ENCODE measurements at regions not wholly inside any gene's neighbourhood (a gene's known extent, or its start where the extent isn't known, plus 50 kb on each side); places are given as distances from the start of the nearest gene placed in this dataset.

DNA sequence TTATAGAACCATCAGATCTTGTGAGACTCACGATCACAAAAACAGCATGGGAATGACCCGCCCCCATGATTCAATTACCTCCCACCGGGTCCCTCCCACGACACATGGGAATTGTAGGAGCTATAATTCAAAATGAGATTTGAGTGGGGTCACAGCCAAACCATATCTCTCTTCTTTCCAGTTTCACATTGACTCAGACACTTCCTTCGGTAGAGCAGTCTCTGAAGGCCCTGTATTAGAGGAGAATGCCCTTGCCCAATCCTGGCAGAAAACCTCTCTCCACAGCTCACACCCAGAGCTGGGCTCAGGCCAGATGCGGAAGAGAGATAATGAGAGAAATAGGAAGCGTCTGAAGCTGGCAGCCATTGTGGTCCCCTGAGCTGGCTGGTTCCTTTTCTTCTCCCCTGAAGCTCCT, 72.4 kb upstream of the CLDN10 start:
- TF ChIP-seq, protein P1, sequence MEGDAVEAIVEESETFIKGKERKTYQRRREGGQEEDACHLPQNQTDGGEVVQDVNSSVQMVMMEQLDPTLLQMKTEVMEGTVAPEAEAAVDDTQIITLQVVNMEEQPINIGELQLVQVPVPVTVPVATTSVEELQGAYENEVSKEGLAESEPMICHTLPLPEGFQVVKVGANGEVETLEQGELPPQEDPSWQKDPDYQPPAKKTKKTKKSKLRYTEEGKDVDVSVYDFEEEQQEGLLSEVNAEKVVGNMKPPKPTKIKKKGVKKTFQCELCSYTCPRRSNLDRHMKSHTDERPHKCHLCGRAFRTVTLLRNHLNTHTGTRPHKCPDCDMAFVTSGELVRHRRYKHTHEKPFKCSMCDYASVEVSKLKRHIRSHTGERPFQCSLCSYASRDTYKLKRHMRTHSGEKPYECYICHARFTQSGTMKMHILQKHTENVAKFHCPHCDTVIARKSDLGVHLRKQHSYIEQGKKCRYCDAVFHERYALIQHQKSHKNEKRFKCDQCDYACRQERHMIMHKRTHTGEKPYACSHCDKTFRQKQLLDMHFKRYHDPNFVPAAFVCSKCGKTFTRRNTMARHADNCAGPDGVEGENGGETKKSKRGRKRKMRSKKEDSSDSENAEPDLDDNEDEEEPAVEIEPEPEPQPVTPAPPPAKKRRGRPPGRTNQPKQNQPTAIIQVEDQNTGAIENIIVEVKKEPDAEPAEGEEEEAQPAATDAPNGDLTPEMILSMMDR (IDR thresholded peaks at IDR 0.05; ENCODE audit: control insufficient read depth, insufficient read depth, low read depth, low read length, missing control alignments) = no peak
- no peak overlapping the region for H3K4me3 ChIP-seq (ENCODE audit: control insufficient read depth, low read depth, low read length)
- no peak for DNase-seq (ENCODE audit: low read depth)

DNA sequence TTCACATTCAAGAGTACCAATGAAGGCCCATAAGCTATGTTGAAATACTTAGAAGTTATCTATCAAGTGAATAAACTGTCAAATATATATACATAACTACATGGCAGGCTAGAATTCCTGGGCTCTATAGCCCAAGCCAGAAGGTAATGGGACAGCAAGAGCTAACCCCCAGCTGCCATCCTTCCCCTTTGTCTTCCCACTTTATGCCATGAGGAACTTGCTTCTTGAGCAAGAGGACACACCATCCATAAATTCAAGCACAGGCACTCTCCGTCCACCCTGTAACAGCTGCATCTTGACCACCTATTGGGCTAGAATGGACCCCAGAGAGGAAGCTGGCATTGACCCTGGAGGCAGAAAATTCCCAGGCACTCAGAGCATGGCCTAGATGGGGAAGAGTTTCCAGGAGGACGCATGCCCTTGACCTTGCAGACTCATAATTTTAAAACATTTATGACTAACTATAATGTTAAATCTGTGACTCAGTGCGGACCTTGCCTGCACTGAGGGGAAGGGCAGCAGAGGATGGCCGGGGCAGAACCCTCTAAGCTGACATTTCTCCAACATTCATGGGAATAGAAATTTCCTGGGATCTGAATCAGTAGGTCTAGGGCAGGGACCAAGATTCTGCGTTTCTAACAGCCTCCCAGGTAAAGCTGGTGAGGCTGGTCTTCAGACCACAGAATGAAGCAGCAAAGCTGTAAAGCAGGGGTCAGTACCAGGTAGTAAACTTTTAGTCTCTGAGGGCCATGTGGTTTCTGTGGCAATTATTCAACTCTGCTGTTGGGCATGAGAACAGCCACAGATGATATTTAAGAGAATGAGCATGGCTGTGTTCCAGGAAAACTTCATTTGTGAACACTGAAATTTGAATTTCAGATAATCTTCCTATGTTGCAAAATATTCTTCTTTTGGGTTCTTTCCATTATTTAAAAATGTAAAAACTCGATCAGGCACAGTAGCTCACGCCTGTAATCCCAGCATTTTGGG, 71.4 kb upstream of the CLDN10 start:
- H3K4me3 ChIP-seq (ENCODE audit: control insufficient read depth, low read depth, low read length) = no peak overlapping the region
- TF ChIP-seq, protein P1 (IDR thresholded peaks at IDR 0.05; ENCODE audit: control insufficient read depth, insufficient read depth, low read depth, low read length, missing control alignments) = no peak
- no peak for DNase-seq (ENCODE audit: low read depth)

DNA sequence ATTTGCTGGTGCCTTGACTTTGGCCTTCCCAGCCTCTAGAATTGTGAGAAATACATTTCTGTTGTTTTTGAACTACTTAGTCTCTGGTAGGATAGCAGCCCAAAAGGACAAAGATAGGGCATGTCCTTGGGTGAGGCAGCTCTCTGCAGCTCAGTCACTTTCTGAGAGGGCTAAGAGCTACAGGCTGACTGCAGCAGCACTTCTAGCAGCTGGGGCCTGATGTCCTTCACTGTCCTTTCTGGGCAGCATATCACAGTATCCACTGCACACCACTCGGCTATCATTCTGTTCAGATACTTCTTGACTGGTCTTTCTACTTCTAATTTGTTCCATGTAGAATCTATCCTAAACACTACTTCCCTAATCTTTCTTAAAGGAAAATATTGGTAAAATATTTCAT, 68.5 kb upstream of the CLDN10 start:
- H3K4me3 ChIP-seq (ENCODE audit: control insufficient read depth, low read depth, low read length) = no peak overlapping the region
- TF ChIP-seq, protein P1 (IDR thresholded peaks at IDR 0.05; ENCODE audit: control insufficient read depth, insufficient read depth, low read depth, low read length, missing control alignments) = no peak
- no peak for DNase-seq (ENCODE audit: low read depth)

DNA sequence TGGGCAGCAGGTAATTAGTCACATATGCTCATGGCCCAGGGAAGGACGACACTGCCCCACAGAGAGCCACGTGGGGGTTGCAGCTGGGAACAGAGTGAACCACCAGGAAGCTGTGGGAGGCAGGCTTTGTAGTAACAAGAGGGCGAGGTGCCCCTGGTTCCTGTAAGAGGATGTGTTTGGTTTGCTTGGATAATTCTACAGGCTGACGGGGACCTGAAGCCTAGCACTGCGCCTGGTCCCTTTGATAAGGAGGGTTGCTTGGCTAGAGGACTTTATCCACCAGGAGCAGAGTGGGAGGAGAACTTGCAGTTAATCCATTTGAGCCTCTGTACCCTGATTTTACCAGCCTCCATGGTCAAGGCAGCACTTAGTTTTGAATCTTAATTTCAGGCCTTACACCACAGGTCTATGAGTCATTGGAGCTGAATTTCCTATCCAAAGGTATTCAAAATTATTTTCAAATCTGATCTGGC, 67.4 kb upstream of the CLDN10 start:
- H3K4me3 ChIP-seq (ENCODE audit: control insufficient read depth, low read depth, low read length) = no peak overlapping the region
- TF ChIP-seq, protein P1 (IDR thresholded peaks at IDR 0.05; ENCODE audit: control insufficient read depth, insufficient read depth, low read depth, low read length, missing control alignments) = no peak
- DNase-seq (ENCODE audit: low read depth) = no peak

DNA sequence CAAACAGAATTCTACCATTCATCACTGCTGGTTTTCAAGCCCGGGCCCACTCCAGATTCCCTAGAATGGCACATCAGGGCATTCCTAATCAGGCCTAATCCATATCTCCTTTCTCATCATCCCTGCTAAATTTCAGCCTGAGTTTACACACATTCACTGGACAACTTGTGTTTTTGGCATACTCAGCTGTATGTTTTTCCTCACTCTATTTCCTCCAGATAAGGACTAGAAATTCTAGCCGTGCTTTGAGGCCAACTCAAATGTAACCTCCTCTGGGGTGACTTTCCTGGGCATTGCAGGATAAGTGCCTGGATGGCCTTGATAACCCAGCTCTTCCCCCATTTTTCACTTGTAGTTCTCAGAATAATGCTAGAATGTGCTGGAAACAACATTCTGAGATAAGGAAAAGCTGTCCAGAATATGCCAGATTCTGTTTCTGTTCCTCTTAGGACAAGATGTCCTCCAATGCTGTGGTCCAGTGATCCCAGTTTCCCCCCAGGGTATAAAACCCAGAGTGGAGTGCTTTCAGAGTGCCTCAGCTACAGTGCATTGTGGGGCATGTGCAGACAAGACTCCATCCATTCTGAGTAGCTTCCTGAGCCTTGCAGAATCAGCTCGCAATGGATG, 66.9 kb upstream of the CLDN10 start:
- no peak for DNase-seq (ENCODE audit: low read depth)
- H3K4me3 ChIP-seq (ENCODE audit: control insufficient read depth, low read depth, low read length) = no peak overlapping the region
- TF ChIP-seq, protein P1 (IDR thresholded peaks at IDR 0.05; ENCODE audit: control insufficient read depth, insufficient read depth, low read depth, low read length, missing control alignments) = no peak

DNA sequence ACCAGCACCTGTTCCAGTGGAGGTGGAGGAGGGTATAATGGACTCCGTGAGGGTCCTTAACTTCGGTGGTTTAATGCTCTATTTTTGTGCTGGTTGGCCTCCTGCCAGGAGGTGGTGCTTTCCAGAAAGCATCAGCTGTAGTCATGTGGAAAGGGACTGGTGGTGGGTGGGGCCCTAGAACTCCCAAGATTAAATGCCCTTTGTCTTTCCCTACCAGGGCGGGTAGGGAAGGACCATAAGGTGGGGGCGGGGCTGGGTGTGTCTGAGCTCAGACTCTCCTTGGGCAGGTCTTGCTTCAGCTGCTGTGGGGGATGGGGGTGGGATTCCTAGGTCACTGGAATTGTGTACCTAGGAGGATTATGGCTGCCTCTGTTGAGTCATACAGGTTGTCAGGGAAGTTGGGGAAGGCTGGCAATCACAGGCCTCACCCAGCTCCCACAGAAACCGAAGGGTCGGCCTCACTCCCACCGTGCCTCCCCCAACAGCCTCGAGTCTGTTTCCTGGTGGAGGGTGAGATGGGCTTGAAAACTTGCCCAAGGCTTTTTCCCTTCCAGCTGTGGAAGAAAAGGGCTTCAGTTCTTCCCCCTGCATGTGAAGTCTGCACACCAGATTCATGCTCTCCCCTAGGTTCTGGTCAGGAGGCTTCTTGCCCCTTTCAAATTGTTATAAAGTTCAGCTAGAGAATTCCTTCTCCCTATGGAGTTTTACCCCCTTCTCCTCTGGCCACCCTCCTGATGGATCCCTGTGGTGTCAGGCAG, 60.3 kb upstream of the CLDN10 start:
- H3K4me3 ChIP-seq (ENCODE audit: control insufficient read depth, low read depth, low read length) = no peak overlapping the region
- TF ChIP-seq, protein P1 (IDR thresholded peaks at IDR 0.05; ENCODE audit: control insufficient read depth, insufficient read depth, low read depth, low read length, missing control alignments) = no peak
- no peak for DNase-seq (ENCODE audit: low read depth)

Measured in AG09309 (cell line).